ENCODE measurements at regions not wholly inside any gene's neighbourhood (a gene's known extent, or its start where the extent isn't known, plus 50 kb on each side); places are given as distances from the start of the nearest gene placed in this dataset.
"Not testable (repeated sequence)": the region's sequence is repeated elsewhere in the genome, so short reads cannot be mapped to it uniquely, and the experiment has no call there.

GRCh38 chr5:77859306-77859705 is 83.2 kb upstream of the TBCA start:
- peaks cover 10% of the 10 kb centered on the region for H3K4me1 Mint-ChIP-seq
- 84% methylated on average over 1 of the region's 1 CpG; no CpG with 5 or more reads in 1 of the 2 experiments for WGBS, 2 experiments (ENCODE audit: insufficient coverage in 1 of 2, insufficient read length in 1 of 2)
- Histone ChIP-seq H3K4me1 (ENCODE audit: control insufficient read depth, insufficient read depth, low read length) (no peaks in the 10 kb centered on the region), H3K36me3 (ENCODE audit: control insufficient read depth, insufficient read depth, low read length) (no peaks in the 10 kb centered on the region), H3K27me3 (ENCODE audit: control insufficient read depth, insufficient read depth, low read length, poor library complexity, severe bottlenecking) (peaks cover 35% of the 10 kb centered on the region), H3K27ac (ENCODE audit: low read depth, low read length) (no peak overlapping the region), H3K4me3 (ENCODE audit: low read length) (no peak overlapping the region), H3K9ac (ENCODE audit: extremely low read depth, low read length, poor library complexity, severe bottlenecking) (no peak overlapping the region), H3K9me3 (ENCODE audit: control insufficient read depth, low read length) (no peaks in the 10 kb centered on the region)
- TF ChIP-seq CTCF (conservative IDR thresholded peaks at IDR 0.05), result no peak
- no peak overlapping the region for H3K27ac Mint-ChIP-seq
- no peaks in the 10 kb centered on the region for H3K9me3 Mint-ChIP-seq
- H3K27me3 Mint-ChIP-seq (ENCODE audit: insufficient read depth), result peaks cover 85% of the 10 kb centered on the region
- H3K36me3 Mint-ChIP-seq (ENCODE audit: low read depth), result no peaks in the 10 kb centered on the region
- no peak overlapping the region for H3K4me3 Mint-ChIP-seq
- no peak for DNase-seq

GRCh38 chr5:77858678-77859077 is 82.5 kb upstream of the TBCA start:
- H3K4me1 ChIP-seq (ENCODE audit: control insufficient read depth, insufficient read depth, low read length); H3K4me3 Mint-ChIP-seq; H3K36me3 ChIP-seq (ENCODE audit: control insufficient read depth, insufficient read depth, low read length); H3K4me1 Mint-ChIP-seq; H3K4me3 ChIP-seq (ENCODE audit: low read length); H3K27ac ChIP-seq (ENCODE audit: low read depth, low read length); H3K9me3 Mint-ChIP-seq; H3K9ac ChIP-seq (ENCODE audit: extremely low read depth, low read length, poor library complexity, severe bottlenecking); H3K27ac Mint-ChIP-seq; H3K36me3 Mint-ChIP-seq (ENCODE audit: low read depth); DNase-seq; H3K9me3 ChIP-seq (ENCODE audit: control insufficient read depth, low read length): not testable (repeated sequence)
- 86 to 100% methylated on average over 2 to 7 of the region's 9 CpGs for WGBS, 2 experiments (ENCODE audit: insufficient coverage in 1 of 2, insufficient read length in 1 of 2)
- peaks cover 37% of the 10 kb centered on the region for H3K27me3 ChIP-seq (ENCODE audit: control insufficient read depth, insufficient read depth, low read length, poor library complexity, severe bottlenecking)
- H3K27me3 Mint-ChIP-seq (ENCODE audit: insufficient read depth), result peaks cover 84% of the 10 kb centered on the region

DNA sequence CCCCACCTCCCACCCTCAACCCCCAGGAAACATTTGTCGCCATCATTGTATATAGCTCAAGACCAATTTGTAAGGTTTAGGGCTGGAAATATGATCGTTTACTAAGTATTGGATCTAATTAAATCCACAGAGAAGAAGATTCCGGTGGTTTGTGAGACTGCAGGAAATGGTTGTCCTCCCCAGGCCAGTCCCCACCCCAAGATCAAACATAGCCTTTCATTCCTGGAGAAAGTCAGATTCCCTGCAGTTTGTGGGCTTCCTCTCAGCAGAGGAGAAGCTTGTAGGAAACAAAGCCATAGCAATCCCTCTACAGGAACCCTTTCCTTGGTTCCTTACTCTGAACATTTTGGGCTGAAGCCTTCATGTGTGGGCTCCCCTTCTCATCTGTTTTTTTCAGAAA is 79.2 kb upstream of the TBCA start:
- H3K4me3 Mint-ChIP-seq, result no peak overlapping the region
- H3K4me1 Mint-ChIP-seq, result peaks cover 17% of the 10 kb centered on the region
- 77 to 83% methylated on average over 1 to 3 of the region's 3 CpGs for WGBS, 2 experiments (ENCODE audit: insufficient coverage in 1 of 2, insufficient read length in 1 of 2)
- H3K36me3 ChIP-seq (ENCODE audit: control insufficient read depth, insufficient read depth, low read length), result no peaks in the 10 kb centered on the region
- no peak overlapping the region for H3K9ac ChIP-seq (ENCODE audit: extremely low read depth, low read length, poor library complexity, severe bottlenecking)
- H3K9me3 Mint-ChIP-seq, result no peaks in the 10 kb centered on the region
- H3K27me3 Mint-ChIP-seq (ENCODE audit: insufficient read depth), result peaks cover 86% of the 10 kb centered on the region
- no peaks in the 10 kb centered on the region for H3K4me1 ChIP-seq (ENCODE audit: control insufficient read depth, insufficient read depth, low read length)
- H3K36me3 Mint-ChIP-seq (ENCODE audit: low read depth), result no peaks in the 10 kb centered on the region
- H3K27ac ChIP-seq (ENCODE audit: low read depth, low read length), result no peak overlapping the region
- TF ChIP-seq CTCF (conservative IDR thresholded peaks at IDR 0.05), result no peak
- peaks cover 49% of the 10 kb centered on the region for H3K27me3 ChIP-seq (ENCODE audit: control insufficient read depth, insufficient read depth, low read length, poor library complexity, severe bottlenecking)
- H3K4me3 ChIP-seq (ENCODE audit: low read length), result no peak overlapping the region
- no peak overlapping the region for H3K27ac Mint-ChIP-seq
- DNase-seq, result no peak
- H3K9me3 ChIP-seq (ENCODE audit: control insufficient read depth, low read length), result no peaks in the 10 kb centered on the region

GRCh38 chr5:77853353-77853907 is 77.3 kb upstream of the TBCA start:
- Mint-ChIP-seq H3K4me3 (peak overlapping the region; percentile 73), H3K9me3 (no peaks in the 10 kb centered on the region), H3K27me3 (ENCODE audit: insufficient read depth) (peaks cover 92% of the 10 kb centered on the region), H3K4me1 (peaks cover 26% of the 10 kb centered on the region), H3K36me3 (ENCODE audit: low read depth) (no peaks in the 10 kb centered on the region), H3K27ac (no peak overlapping the region)
- Histone ChIP-seq H3K27ac (ENCODE audit: low read depth, low read length) (no peak overlapping the region), H3K36me3 (ENCODE audit: control insufficient read depth, insufficient read depth, low read length) (no peaks in the 10 kb centered on the region), H3K9ac (ENCODE audit: extremely low read depth, low read length, poor library complexity, severe bottlenecking) (no peak overlapping the region), H3K4me1 (ENCODE audit: control insufficient read depth, insufficient read depth, low read length) (no peaks in the 10 kb centered on the region), H3K27me3 (ENCODE audit: control insufficient read depth, insufficient read depth, low read length, poor library complexity, severe bottlenecking) (peaks cover 68% of the 10 kb centered on the region), H3K4me3 (ENCODE audit: low read length) (no peak overlapping the region), H3K9me3 (ENCODE audit: control insufficient read depth, low read length) (no peaks in the 10 kb centered on the region)
- DNase-seq, result no peak
- WGBS, 2 experiments (ENCODE audit: insufficient coverage in 1 of 2, insufficient read length in 1 of 2), result 70% methylated on average over 2 of the region's 2 CpGs; no CpG with 5 or more reads in 1 of the 2 experiments
- no peak for TF ChIP-seq CTCF (conservative IDR thresholded peaks at IDR 0.05)

All from endodermal cell (in vitro differentiated cells).